ENCODE measurements at regions not wholly inside any gene's neighbourhood (a gene's known extent, or its start where the extent isn't known, plus 50 kb on each side); places are given as distances from the start of the nearest gene placed in this dataset.

DNA sequence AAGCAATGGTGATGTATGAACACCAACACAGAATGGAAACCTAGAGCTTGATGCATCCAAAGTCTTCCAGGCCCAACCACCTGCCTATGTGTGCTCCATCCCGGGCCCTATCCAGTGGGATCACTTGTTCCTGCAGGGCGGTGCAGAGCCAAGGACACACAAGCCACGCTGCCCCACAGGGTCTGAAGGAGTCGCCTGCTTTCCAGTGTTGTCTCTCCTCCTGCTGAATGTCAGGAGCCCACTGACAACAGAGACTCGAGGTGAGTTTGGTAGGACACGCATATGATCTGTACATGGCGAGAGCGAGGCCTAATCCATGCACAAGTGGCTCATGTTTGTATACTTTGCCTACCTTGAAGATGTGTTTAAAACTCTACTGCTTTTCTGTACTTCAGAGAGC is 70.9 kb upstream of the FHL2 start:
- ATAC-seq: no peak
- 95 to 97% (median 96%) methylated on average over 8 of the region's 8 CpGs for WGBS, 3 donors
- no peak for DNase-seq
- no peak for TF ChIP-seq CTCF (IDR thresholded peaks at IDR 0.05)
- Histone ChIP-seq H3K4me1 (no peaks in the 10 kb centered on the region), H3K27ac (no peak overlapping the region), H3K4me3 (no peak overlapping the region), H3K27me3 (ENCODE audit: insufficient read depth in 3 of 3, low read length in 2 of 3) (no peaks in the 10 kb centered on the region), H3K36me3 (ENCODE audit: insufficient read depth in 1 of 2, low read depth in 1 of 2) (no peaks in the 10 kb centered on the region), H3K9me3 (no peaks in the 10 kb centered on the region)
- intact Hi-C loops (cut with DNase I): no loop called here

DNA sequence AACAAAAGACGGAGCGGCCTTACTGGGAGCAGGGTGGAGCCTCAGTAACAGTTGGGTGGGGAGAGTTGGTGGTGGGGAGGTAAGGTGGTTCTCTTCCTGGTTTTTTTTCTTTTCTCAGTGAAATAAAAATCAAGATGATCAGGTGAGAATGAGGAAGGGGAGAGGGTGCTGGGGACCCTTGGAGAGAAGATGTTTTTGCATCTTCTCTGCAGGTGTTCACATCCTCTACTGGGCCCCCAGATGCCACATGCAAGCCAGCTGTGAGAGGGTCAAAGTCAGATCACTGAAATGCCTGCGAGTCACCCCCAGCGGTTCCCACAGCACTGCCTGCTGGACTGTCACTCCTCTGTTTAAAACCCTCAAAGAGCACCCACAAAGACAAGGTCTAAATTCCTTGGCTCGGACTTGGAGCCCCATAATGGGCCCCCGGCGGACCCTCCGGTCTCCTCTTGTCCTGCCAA is 69.8 kb upstream of the FHL2 start:
- Histone ChIP-seq H3K4me3 (no peak overlapping the region), H3K9me3 (no peaks in the 10 kb centered on the region), H3K27ac (no peak overlapping the region), H3K4me1 (no peaks in the 10 kb centered on the region), H3K27me3 (ENCODE audit: insufficient read depth in 3 of 3, low read length in 2 of 3) (no peaks in the 10 kb centered on the region), H3K36me3 (ENCODE audit: insufficient read depth in 1 of 2, low read depth in 1 of 2) (no peaks in the 10 kb centered on the region)
- WGBS, 3 donors: 81 to 85% (median 85%) methylated on average over 8 of the region's 8 CpGs
- intact Hi-C loops (cut with DNase I): no loop called here
- DNase-seq: no peak
- no peak for ATAC-seq
- no peak for TF ChIP-seq CTCF (IDR thresholded peaks at IDR 0.05)

DNA sequence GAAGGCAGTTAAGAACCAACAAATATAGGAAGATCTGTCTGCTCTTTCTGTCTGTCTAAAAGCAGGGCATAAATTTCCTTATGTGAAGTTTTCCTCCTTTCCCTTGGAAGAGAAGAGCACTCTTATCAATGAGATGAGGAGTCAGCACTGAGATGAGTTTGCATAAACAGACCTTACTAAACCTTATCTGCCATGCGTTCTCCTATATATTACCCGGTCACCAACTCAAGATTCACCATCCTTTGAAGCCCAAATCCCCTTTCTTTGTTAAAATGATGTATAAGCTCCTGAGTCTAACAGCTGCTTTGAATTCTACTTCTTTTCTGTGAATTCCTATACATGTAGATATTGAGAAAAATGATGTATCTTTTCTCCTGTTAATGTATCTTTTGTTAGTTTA is 65.5 kb upstream of the FHL2 start:
- TF ChIP-seq CTCF (IDR thresholded peaks at IDR 0.05): no peak
- H3K27ac ChIP-seq: no peak overlapping the region
- 95 to 98% (median 96%) methylated on average over 2 of the region's 2 CpGs for WGBS, 3 donors
- intact Hi-C loops (cut with DNase I): no loop called here
- H3K4me3 ChIP-seq: no peak overlapping the region
- no peak for DNase-seq
- H3K36me3 ChIP-seq (ENCODE audit: insufficient read depth in 1 of 2, low read depth in 1 of 2): no peaks in the 10 kb centered on the region
- no peaks in the 10 kb centered on the region for H3K4me1 ChIP-seq
- no peaks in the 10 kb centered on the region for H3K9me3 ChIP-seq
- no peaks in the 10 kb centered on the region for H3K27me3 ChIP-seq (ENCODE audit: insufficient read depth in 3 of 3, low read length in 2 of 3)
- no peak for ATAC-seq

DNA sequence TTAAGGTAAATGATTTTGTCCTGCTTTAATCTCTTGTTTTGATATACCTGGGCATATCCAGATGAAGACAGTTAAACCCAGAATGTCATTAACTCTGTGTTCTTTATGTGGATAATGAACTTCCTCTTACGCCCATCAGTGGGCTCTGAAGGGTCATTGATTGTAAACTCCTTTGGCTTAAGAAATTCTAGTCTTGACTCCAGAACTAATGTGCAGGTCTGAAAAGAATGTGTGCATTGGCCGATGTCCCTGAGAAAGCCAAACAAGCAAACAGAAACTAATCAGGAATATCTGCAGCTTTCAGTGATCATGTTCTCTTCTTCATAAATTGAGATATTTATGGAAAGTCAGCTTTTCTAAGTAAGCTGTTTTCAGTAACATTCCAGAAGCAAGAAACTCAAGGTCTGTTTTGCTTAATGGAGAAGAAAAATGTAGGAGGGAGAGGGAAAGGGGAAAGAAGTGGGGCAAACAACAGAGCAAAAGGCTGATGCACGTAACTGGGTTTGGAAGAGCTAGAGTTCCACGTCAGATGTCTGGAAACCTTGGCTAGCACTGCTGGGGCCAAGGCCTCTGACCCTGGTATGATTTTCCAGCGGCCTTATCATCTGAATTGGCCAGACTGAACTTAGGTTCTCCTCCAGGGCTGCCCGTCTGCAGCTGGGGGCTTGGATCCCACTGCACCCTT is 61.3 kb upstream of the FHL2 start:
- DNase-seq: no peak
- Histone ChIP-seq H3K27ac (no peak overlapping the region), H3K4me1 (peaks cover 6% of the 10 kb centered on the region), H3K36me3 (ENCODE audit: insufficient read depth in 1 of 2, low read depth in 1 of 2) (no peaks in the 10 kb centered on the region), H3K27me3 (ENCODE audit: insufficient read depth in 3 of 3, low read length in 2 of 3) (no peaks in the 10 kb centered on the region), H3K9me3 (no peaks in the 10 kb centered on the region), H3K4me3 (no peak overlapping the region)
- no peak for TF ChIP-seq CTCF (IDR thresholded peaks at IDR 0.05)
- intact Hi-C loops (cut with DNase I): no loop called here
- no peak for ATAC-seq
- 55 to 77% (median 64%) methylated on average over 6 of the region's 6 CpGs for WGBS, 3 donors

DNA sequence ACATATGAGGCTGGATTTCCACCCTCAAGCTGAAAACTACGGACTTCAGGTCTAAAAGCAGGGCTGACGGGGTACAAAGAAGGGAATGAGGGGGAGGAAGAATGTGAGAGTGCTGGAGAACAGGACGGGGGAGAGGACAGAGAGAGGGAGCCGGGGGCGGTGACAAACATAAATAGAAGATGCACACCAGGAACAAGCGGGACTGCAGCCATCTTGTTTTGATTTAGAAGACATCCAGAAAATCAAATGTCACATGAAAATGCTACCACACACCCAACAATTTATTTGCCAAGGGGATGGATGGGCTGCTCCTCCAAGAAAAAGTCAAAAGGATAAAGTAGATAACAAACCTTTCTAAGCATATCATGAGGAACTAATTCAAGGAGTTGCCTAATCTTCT is 59.2 kb upstream of the FHL2 start:
- Histone ChIP-seq H3K36me3 (ENCODE audit: insufficient read depth in 1 of 2, low read depth in 1 of 2) (no peaks in the 10 kb centered on the region), H3K27me3 (ENCODE audit: insufficient read depth in 3 of 3, low read length in 2 of 3) (no peaks in the 10 kb centered on the region), H3K4me3 (no peak overlapping the region), H3K4me1 (peaks cover 6% of the 10 kb centered on the region), H3K27ac (no peak overlapping the region), H3K9me3 (no peaks in the 10 kb centered on the region)
- DNase-seq (no peak), ATAC-seq (no peak)
- WGBS, 3 donors: 85 to 92% (median 87%) methylated on average over 6 of the region's 6 CpGs
- no peak for TF ChIP-seq CTCF (IDR thresholded peaks at IDR 0.05)
- intact Hi-C loops (cut with DNase I): no loop called here
